ENCODE measurements at regions not wholly inside any gene's neighbourhood (a gene's known extent, or its start where the extent isn't known, plus 50 kb on each side); places are given as distances from the start of the nearest gene placed in this dataset.

DNA sequence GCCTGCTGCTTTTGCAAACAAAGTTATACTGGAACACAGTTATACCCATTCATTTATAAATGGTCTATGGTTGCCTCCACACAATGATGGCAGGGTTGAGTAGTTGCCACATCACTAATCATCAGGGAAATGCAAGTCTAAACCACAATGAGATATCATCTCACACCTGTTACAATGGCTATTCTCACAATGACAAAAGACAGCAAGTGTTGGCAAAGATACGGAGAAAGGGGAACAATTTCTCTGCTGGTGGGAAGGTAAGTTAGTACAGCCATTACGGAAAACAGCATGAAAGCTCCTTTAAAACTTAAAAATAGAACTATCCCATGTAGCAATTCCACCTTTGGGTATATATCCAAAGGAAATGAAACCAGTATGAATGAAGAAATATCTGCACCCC is 261.4 kb downstream of the TJP1 start:
- no peak for TF ChIP-seq CTCF (IDR thresholded peaks at IDR 0.05; ENCODE audit: extremely low read depth in 1 of 2, insufficient read depth in 1 of 2, low read depth in 1 of 2, low read length in 2 of 2)
- no peak for TF ChIP-seq POLR2A (IDR thresholded peaks at IDR 0.05; ENCODE audit: low read depth, low read length)
- TF ChIP-seq, protein P1, sequence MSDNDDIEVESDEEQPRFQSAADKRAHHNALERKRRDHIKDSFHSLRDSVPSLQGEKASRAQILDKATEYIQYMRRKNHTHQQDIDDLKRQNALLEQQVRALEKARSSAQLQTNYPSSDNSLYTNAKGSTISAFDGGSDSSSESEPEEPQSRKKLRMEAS (IDR thresholded peaks at IDR 0.05; ENCODE audit: insufficient read depth, insufficient read length) = no peak
- TF ChIP-seq EZH2 (IDR thresholded peaks at IDR 0.05; ENCODE audit: borderline replicate concordance, low read depth, low read length, severe bottlenecking) = no peak
- no peak for TF ChIP-seq FOS (IDR thresholded peaks at IDR 0.05; ENCODE audit: borderline replicate concordance, insufficient read depth, low read length)
- TF ChIP-seq MYC (IDR thresholded peaks at IDR 0.05; ENCODE audit: low read depth, low read length) = no peak
- TF ChIP-seq POLR2AphosphoS5 (IDR thresholded peaks at IDR 0.05; ENCODE audit: insufficient read depth, low read depth, low read length) = no peak
